Inflammatory macrophage treated with lipopolysaccharide for 4 hours (primary cell): ENCODE measurements at regions not wholly inside any gene's neighbourhood (a gene's known extent, or its start where the extent isn't known, plus 50 kb on each side); places are given as distances from the start of the nearest gene placed in this dataset.
"Not testable (repeated sequence)": the region's sequence is repeated elsewhere in the genome, so short reads cannot be mapped to it uniquely, and the experiment has no call there.

ENCODE experiments used
- DNase-seq: peaks from one replicate; pipeline ENCODE4 v3.0.0-alpha.2; 2020

GRCh38 chr1:178644308-178645120 is 80.5 kb upstream of the RALGPS2 start:
- DNase-seq = no peak

DNA sequence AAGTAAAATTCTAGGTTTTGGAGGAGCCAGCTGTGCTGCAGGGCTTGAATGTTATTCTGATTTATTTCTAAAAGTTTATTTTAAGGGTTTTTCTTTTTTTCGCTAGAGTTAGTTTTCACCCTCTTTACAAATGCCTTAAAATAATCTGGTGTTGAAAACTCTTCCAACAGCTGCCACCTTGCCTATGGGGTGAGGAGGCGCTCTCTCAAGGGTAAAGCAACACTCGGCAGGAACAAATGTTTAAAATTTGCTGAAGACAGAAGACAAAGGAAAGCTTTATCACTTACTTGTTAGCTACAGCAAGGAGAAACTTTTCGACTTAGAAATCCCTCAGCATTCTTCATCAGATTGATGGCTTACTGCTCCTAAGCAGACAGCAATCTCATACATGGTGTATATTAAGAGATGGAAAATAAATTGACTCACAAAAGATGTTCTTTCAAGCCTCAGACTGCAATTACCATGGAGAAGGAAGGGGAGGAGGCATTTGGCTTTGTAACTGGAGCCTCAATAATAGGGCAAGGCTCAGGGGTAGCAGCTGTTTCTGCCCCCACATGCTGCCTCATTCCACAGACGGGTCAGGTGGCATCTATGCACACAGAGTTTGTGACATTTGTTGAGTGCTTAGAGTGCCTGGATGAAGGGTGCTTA is 79.8 kb upstream of the RALGPS2 start:
- DNase-seq = no peak

GRCh38 chr1:178645808-178646200 is 79.2 kb upstream of the RALGPS2 start:
- no peak for DNase-seq

- no peak for DNase-seq
Measured at GRCh38 chr1:178646821-178647220, 78.2 kb upstream of the RALGPS2 start.

- DNase-seq = no peak
Measured at GRCh38 chr1:178648151-178648550, 76.9 kb upstream of the RALGPS2 start.

GRCh38 chr1:178649582-178650350 is 75.3 kb upstream of the RALGPS2 start:
- DNase-seq = peak; percentile 12

GRCh38 chr1:178650934-178651511 is 74.0 kb upstream of the RALGPS2 start:
- DNase-seq = no peak

GRCh38 chr1:178651742-178652141 is 73.3 kb upstream of the RALGPS2 start:
- no peak for DNase-seq

DNA sequence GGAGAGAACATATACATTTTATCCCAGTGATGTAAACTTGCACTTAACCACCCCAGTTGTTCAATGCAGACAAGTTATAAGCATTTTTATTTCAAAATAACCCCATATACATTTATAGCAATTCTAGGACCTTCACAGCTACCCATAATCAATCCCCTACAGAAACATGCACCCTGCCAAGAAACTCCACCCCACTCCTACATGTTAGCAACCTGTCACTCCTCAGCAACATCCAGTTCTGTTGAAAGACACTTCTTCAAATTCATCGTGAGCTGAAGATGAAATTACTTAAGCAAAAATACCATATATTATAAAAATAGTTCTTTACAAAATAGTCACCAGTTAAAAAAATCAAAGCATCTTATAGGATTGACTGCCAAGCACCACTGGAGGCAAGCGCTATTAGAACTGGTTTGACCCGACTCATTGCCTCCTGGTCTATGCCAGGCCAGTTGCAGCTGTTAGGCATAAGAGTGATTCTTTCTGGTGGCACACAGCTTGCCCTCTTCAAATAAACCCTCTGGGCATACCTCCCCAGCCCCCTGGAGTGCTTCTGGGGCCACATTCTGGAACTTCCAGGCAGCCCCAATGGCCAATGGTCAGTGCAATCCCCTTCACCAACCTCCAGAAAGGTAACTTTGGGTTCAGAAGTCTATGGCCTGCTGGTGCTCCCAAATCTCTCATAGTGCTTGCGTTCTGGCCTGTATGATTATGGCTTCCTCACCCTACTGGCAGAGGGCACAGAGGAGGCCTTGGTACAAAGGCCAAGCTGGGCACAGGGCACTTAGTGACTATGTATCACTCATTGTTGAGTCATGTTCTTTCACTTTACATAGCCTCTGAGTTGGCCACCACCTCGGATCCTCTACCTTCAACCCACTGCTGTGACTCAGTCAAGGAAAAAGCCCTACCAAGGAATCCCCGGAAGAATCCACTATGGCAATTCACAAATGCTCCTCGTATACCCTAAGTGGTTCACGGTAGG is 72.2 kb upstream of the RALGPS2 start:
- no peak for DNase-seq

DNA sequence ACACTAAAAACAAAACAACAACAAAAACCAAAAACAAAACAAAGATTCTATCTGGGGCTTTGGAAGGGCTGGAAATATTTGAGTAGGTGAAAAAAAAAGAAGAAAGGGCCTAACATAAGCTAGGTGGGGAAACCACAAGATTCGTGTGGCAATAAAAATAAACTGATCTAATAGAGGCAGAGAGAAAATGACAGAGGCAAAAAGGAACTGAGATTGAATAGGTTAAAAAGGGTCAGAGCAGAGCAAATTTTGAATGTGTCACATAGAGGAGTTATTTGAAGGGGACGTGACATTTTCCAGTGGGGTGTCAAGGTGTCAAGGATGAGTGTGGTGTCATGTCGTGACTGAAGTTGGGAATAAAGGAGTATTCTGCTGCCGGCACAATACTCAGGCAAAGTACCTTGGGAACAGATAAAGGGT is 65.2 kb upstream of the RALGPS2 start:
- no peak for DNase-seq

DNA sequence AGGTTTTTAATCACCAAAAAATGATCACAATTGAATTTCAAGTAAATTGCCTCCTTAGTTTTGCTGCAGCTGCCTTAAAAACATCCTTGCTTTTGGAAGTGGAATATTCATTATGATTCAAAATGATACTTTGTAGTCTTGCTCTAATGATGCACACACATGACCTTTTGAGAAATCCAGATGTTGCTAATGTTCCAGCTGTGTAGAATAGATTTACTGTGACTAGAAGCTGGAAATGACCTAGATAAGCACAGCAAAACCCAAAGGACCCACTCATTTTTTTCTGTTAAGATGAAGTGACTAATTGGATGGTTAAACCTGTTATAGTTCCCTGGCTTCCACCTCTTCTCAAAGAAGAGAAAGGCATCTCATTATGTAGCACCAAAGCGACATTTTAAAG is 64.6 kb upstream of the RALGPS2 start:
- DNase-seq = no peak

- peak; percentile 49 for DNase-seq
Measured at GRCh38 chr1:178664278-178664677, 60.8 kb upstream of the RALGPS2 start.

DNA sequence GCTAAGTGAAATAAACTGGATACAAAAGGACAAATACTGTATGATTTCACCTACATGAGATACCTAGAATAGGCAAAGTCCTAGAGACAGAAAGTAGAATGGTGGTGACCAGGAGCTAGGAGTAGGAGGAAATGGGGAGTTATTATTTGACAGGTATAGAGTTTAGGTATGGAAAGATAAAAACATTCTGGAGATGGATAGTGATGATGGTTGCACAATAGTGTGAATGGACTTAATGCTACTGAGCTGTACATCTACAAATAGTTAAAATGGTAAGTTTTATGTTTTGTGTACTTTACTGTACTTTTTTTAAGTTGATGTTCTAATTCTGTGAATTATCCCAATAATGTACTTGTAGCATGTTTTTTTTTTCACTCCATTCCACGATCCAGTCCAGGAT is 59.5 kb upstream of the RALGPS2 start:
- DNase-seq = no peak

DNA sequence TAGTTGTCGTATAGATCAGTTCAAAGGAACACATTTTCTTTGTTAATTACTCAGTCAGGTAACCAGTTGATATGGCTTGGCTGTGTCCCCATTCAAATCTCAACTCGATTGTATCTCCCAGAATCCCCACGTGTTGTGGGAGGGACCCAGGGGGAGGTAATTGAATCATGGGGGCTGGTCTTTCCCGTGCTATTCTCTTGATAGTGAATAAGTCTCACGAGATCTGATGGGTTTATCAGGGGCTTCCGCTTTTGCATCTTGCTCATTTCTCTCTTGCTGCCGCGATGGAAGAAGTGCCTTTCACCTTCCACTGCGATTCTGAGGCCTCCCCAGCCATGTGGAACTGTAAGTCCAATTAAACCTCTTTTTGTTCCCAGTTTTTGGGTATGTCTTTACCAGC is 58.2 kb upstream of the RALGPS2 start:
- not testable (repeated sequence) for DNase-seq

DNA sequence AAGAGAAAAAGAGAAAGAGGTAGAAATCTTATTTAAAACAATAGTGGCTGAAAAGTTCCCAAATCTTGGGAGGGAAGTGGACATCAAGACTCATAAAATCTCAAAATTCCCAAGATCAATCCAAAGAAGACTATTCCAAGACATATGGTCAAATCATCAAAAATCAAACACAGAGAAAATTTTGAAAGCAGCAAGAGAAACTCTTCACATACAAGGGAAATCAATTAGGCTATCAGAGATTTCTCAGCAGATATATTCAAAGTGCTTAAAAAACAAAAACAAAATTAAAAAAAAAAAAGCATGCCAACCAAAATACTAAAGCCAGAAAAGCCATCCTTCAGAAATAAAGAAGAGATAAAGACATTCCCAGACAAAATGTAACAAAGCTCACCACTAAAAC is 52.6 kb upstream of the RALGPS2 start:
- DNase-seq = no peak

DNA sequence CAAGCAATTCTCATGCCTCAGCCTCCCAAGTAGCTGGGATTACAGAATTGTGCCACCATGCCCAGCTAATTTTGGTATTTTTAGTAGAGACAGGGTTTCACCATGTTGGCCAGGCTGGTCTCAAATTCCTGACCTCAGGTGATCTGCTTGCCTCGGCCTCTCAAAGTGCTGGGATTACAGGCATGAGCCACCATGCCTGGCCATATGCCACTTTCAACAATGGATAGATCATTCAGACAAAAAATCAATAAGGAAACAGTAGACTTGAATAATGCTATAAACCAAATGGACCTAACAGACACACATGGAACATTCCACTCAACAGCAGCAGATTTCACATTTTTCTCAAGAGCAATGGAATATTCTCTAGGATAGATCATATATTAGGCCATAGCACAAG is 50.5 kb upstream of the RALGPS2 start:
- not testable (repeated sequence) for DNase-seq
